H1 (cell line): ENCODE measurements at regions not wholly inside any gene's neighbourhood (a gene's known extent, or its start where the extent isn't known, plus 50 kb on each side); places are given as distances from the start of the nearest gene placed in this dataset.

ENCODE experiments used
- CTCF ChIA-PET: fragments of 300-600 bp; sonication (Branson Sonifier 250); formaldehyde crosslinking; loops from one replicate; lab custom pipeline; 2021; ENCODE audit not compliant: partially characterized antibody; lab: Charles Lee
- POLR2A ChIA-PET: fragments of 300-600 bp; sonication (Branson Sonifier 250); formaldehyde crosslinking; loops from one replicate; lab custom pipeline; 2021; ENCODE audit warnings: inconsistent platforms; ENCODE audit not compliant: partially characterized antibody; lab: Charles Lee
- DNase-seq, 2 experiments: peaks; one replicate each; pipeline versions ENCODE4 v3.0.0 to v3.0.0-alpha.2; 2010 to 2022; ENCODE audit warnings: low spot score in 2 of 2, low read depth in 1 of 2, mixed read lengths in 1 of 2
- FAIRE-seq: peaks from 2 replicates; lab custom pipeline; 2011; peaks lifted over from hg19 to GRCh38; lab: Jason Lieb, UNC
- H2AFZ ChIP-seq: 2 replicates; pipeline ENCODE4 v1.8.1; 2012; ENCODE audit warnings: low read length, inconsistent platforms
- H2AK5ac ChIP-seq: 2 replicates; pipeline ENCODE4 v1.6.1; 2013; ENCODE audit warnings: low read depth, low read length
- H2BK120ac ChIP-seq: replicated peaks from 2 replicates; pipeline ENCODE3; 2013; ENCODE audit warnings: low read depth, low read length, inconsistent platforms
- H2BK12ac ChIP-seq: 2 replicates; pipeline ENCODE4 v1.6.1; 2013; ENCODE audit warnings: low read depth, low read length
- H2BK15ac ChIP-seq: 2 replicates; pipeline ENCODE4 v1.6.1; 2013; ENCODE audit warnings: low read length
- H2BK20ac ChIP-seq: 2 replicates; pipeline ENCODE4 v1.6.1; 2013; ENCODE audit warnings: low read length
- H2BK5ac ChIP-seq: 2 replicates; pipeline ENCODE4 v1.6.1; 2013; ENCODE audit warnings: low read depth, low read length
- H3K14ac ChIP-seq: 2 replicates; pipeline ENCODE4 v1.6.1; 2013; ENCODE audit warnings: inconsistent platforms; ENCODE audit not compliant: insufficient read length
- H3K18ac ChIP-seq: 2 replicates; pipeline ENCODE4 v1.6.1; 2013; ENCODE audit warnings: low read length; ENCODE audit errors: extremely low read depth
- H3K23ac ChIP-seq: 2 replicates; pipeline ENCODE4 v1.6.1; 2013; ENCODE audit warnings: inconsistent platforms; ENCODE audit not compliant: insufficient read length
- H3K23me2 ChIP-seq: 2 replicates; pipeline ENCODE4 v1.6.1; 2013; ENCODE audit warnings: low read depth, low read length
- H3K27ac ChIP-seq: 2 replicates; pipeline ENCODE4 v1.6.1; 2011; ENCODE audit warnings: low read depth, low read length, inconsistent platforms
- H3K27me3 ChIP-seq, 4 experiments: replicated peaks in 1 of 4; 1 replicate in 1 of 4; 2 replicates in 3 of 4; pipeline versions ENCODE4 v1.6.1 to v1.8.1; 2011 to 2013; ENCODE audit warnings: low read length in 3 of 4, mild to moderate bottlenecking in 3 of 4, inconsistent platforms in 2 of 4, mixed read lengths in 2 of 4, moderate library complexity in 1 of 4; ENCODE audit not compliant: control insufficient read depth in 3 of 4, insufficient read depth in 3 of 4; ENCODE audit errors: extremely low read depth in 1 of 4
- H3K36me3 ChIP-seq, 4 experiments: 2 replicates each; pipeline versions ENCODE4 v1.6.1 to v1.8.1; 2011 to 2013; ENCODE audit warnings: mild to moderate bottlenecking in 4 of 4, low read length in 3 of 4, moderate library complexity in 2 of 4, control low read depth in 1 of 4, inconsistent platforms in 1 of 4; ENCODE audit not compliant: insufficient read depth in 4 of 4, control insufficient read depth in 2 of 4
- H3K4ac ChIP-seq: replicated peaks from 2 replicates; pipeline ENCODE3; 2013; ENCODE audit warnings: low read length, low read depth, mixed read lengths, inconsistent platforms; ENCODE audit not compliant: insufficient read length
- H3K4me1 ChIP-seq, 4 experiments: replicated peaks in 1 of 4; 1 replicate in 1 of 4; 2 replicates in 3 of 4; pipeline versions ENCODE4 v1.6.1 to v1.8.1; 2011 to 2013; ENCODE audit warnings: low read length in 3 of 4, inconsistent platforms in 2 of 4, mixed read lengths in 1 of 4; ENCODE audit not compliant: insufficient read depth in 4 of 4, control insufficient read depth in 3 of 4
- H3K4me2 ChIP-seq, 2 experiments: 2 replicates each; pipeline versions ENCODE4 v1.6.1 to v1.8.1; 2011 to 2013; ENCODE audit warnings: low read depth in 2 of 2, low read length in 2 of 2, control low read depth in 1 of 2, inconsistent platforms in 1 of 2, mild to moderate bottlenecking in 1 of 2; ENCODE audit not compliant: insufficient read depth in 1 of 2
- H3K4me3 ChIP-seq, 4 experiments: fragments of 200-600, 300-600 bp in 1 of 4; sonication (generic), shearing (Covaris generic), sonication (Bioruptor Twin) in 1 of 4; 2 replicates each; pipeline versions ENCODE4 v1.5.1 to v1.8.1; 2011 to 2016; ENCODE audit warnings: low read length in 4 of 4, low read depth in 3 of 4, control low read depth in 2 of 4, inconsistent platforms in 2 of 4, mild to moderate bottlenecking in 2 of 4, mixed read lengths in 1 of 4, moderate library complexity in 1 of 4; ENCODE audit not compliant: insufficient read depth in 2 of 4; ENCODE audit errors: extremely low read depth in 1 of 4
- H3K56ac ChIP-seq: replicated peaks from 2 replicates; pipeline ENCODE3; 2013; ENCODE audit warnings: low read depth, mild to moderate bottlenecking, mixed read lengths, low read length, inconsistent platforms; ENCODE audit not compliant: insufficient read length
- H3K79me1 ChIP-seq: 2 replicates; pipeline ENCODE4 v1.6.1; 2013; ENCODE audit warnings: low read depth, low read length, control low read depth
- H3K79me2 ChIP-seq, 2 experiments: 2 replicates each; pipeline versions ENCODE4 v1.6.1 to v1.8.1; 2012 to 2013; ENCODE audit warnings: low read length in 2 of 2, mild to moderate bottlenecking in 2 of 2, inconsistent platforms in 1 of 2; ENCODE audit not compliant: insufficient read depth in 2 of 2, control insufficient read depth in 1 of 2
- H3K9ac ChIP-seq, 4 experiments: replicated peaks in 1 of 4; 1 replicate in 1 of 4; 2 replicates in 3 of 4; pipeline versions ENCODE4 v1.6.1 to v1.8.1; 2011 to 2013; ENCODE audit warnings: low read depth in 3 of 4, low read length in 3 of 4, control low read depth in 2 of 4, mild to moderate bottlenecking in 2 of 4, moderate library complexity in 2 of 4, inconsistent platforms in 1 of 4; ENCODE audit errors: extremely low read depth in 1 of 4
- H3K9me3 ChIP-seq, 2 experiments: 2 replicates each; pipeline versions ENCODE4 v1.6.1 to v1.8.1; 2012 to 2013; ENCODE audit warnings: mild to moderate bottlenecking in 2 of 2, moderate library complexity in 2 of 2, control low read depth in 1 of 2, inconsistent platforms in 1 of 2, low read depth in 1 of 2, low read length in 1 of 2, mixed read lengths in 1 of 2; ENCODE audit not compliant: insufficient read depth in 2 of 2
- H4K20me1 ChIP-seq, 2 experiments: replicated peaks in 1 of 2; 2 replicates each; pipeline versions ENCODE3 to v1.8.1; 2011 to 2013; ENCODE audit warnings: inconsistent platforms in 2 of 2, low read length in 2 of 2, mild to moderate bottlenecking in 1 of 2; ENCODE audit not compliant: insufficient read depth in 2 of 2, control insufficient read depth in 1 of 2
- H4K5ac ChIP-seq: 2 replicates; pipeline ENCODE4 v1.6.1; 2013; ENCODE audit warnings: low read length, low read depth, mixed read lengths, inconsistent platforms; ENCODE audit not compliant: insufficient read length
- H4K8ac ChIP-seq: 2 replicates; pipeline ENCODE4 v1.8.0; 2013; ENCODE audit warnings: mild to moderate bottlenecking, moderate library complexity, low read length, inconsistent platforms; ENCODE audit not compliant: insufficient read depth; ENCODE audit errors: extremely low read depth
- H4K91ac ChIP-seq: replicated peaks from 2 replicates; pipeline ENCODE3; 2013; ENCODE audit warnings: low read length, mixed read lengths, inconsistent platforms; ENCODE audit not compliant: insufficient read length
- CEBPB ChIP-seq: IDR thresholded peaks from 2 replicates; pipeline ENCODE4 v1.6.1; 2012; ENCODE audit warnings: low read depth, low read length
- HDAC2 ChIP-seq, 2 experiments: fragments of 300-600 bp in 1 of 2; sonication (generic) in 1 of 2; IDR thresholded peaks; 2 replicates each; pipeline ENCODE4 v1.6.1; 2011 to 2012; ENCODE audit warnings: low read depth in 2 of 2, low read length in 2 of 2, mild to moderate bottlenecking in 2 of 2, moderate library complexity in 2 of 2, borderline replicate concordance in 1 of 2, inconsistent platforms in 1 of 2
- KDM4A ChIP-seq: IDR thresholded peaks from one replicate; pipeline ENCODE4 v1.7.1; 2012; ENCODE audit warnings: low read depth, mild to moderate bottlenecking, moderate library complexity, low read length, inconsistent platforms; ENCODE audit not compliant: severe bottlenecking
- NANOG ChIP-seq: IDR thresholded peaks from 2 replicates; pipeline ENCODE4 v1.6.1; 2011; ENCODE audit warnings: low read length, low read depth, mild to moderate bottlenecking, inconsistent platforms; ENCODE audit not compliant: insufficient read depth, poor library complexity, severe bottlenecking
- POLR2A ChIP-seq, 2 experiments: IDR thresholded peaks; 1 replicate in 1 of 2; 2 replicates in 1 of 2; pipeline ENCODE4 v1.6.1; 2011; ENCODE audit warnings: low read depth in 2 of 2, low read length in 2 of 2, mild to moderate bottlenecking in 2 of 2; ENCODE audit errors: control extremely low read depth in 1 of 2
- SIN3A ChIP-seq, 2 experiments: IDR thresholded peaks in 1 of 2; conservative IDR thresholded peaks in 1 of 2; 2 replicates each; pipeline ENCODE4 v1.6.1; 2011 to 2012; ENCODE audit warnings: low read length in 2 of 2, improper control_type of control experiment in 1 of 2, low read depth in 1 of 2, mild to moderate bottlenecking in 1 of 2
- SUZ12 ChIP-seq: fragments of 200-600 bp; sonication (generic); IDR thresholded peaks from 2 replicates; pipeline ENCODE4 v1.6.1; 2012; ENCODE audit warnings: mild to moderate bottlenecking, inconsistent platforms, low read length, moderate library complexity, mixed read lengths
- WGBS, 2 experiments: shearing (Covaris generic) in 1 of 2; methylation state at CpG; one replicate each; pipeline versions ENCODE4 v1.1.6 to v1.1.7; 2013 to 2015; ENCODE audit warnings: low lambda C conversion rate in 2 of 2, mixed read lengths in 2 of 2, inconsistent platforms in 1 of 2, low coverage in 1 of 2, missing lambda C conversion rate in 1 of 2; ENCODE audit not compliant: insufficient replicate concordance in 2 of 2, insufficient coverage in 1 of 2, insufficient read length in 1 of 2; ENCODE audit errors: extremely low coverage in 1 of 2, missing lambda C conversion rate in 1 of 2; 5-methylcytosine and 5-hydroxymethylcytosine counted together

DNA sequence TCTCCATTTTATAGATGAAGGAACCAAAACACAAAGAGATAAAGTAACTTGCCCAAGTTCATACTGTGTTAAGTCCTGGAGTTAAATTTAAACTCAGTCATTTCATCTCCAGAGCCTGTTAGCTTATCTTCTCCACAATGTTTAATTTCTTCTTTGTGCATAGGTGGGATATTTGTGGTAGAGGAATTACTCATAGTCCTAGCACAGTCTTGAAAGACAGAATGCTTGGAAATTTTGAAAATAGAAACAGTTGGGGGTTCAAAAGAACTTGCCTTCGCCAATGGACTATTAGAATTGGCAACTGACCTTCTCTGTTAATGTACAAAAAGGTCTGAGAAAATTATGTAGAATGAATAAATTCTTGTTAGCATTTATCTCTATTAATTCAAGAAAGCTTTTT lies 832.0 kb upstream of the PRMT6 start:
- H2AFZ ChIP-seq = no peak overlapping the region
- no peaks in the 10 kb centered on the region for H3K79me2 ChIP-seq
- H2BK5ac ChIP-seq = no peak overlapping the region
- H3K4me1 ChIP-seq = no peaks in the 10 kb centered on the region
- H3K4me3 ChIP-seq = no peak overlapping the region
- H3K27me3 ChIP-seq = no peaks in the 10 kb centered on the region
- H2BK12ac ChIP-seq = no peak overlapping the region
- H3K27ac ChIP-seq = no peak overlapping the region
- H2BK120ac ChIP-seq = no peak overlapping the region
- no peak overlapping the region for H3K56ac ChIP-seq
- no peak overlapping the region for H4K5ac ChIP-seq
- no peak overlapping the region for H2BK20ac ChIP-seq
- no peak overlapping the region for H2AK5ac ChIP-seq
- H3K23me2 ChIP-seq = no peaks in the 10 kb centered on the region
- WGBS, 2 experiments = 100% methylated on average over 1 of the region's 1 CpG; no CpG with 5 or more reads in 1 of the 2 experiments
- DNase-seq (no peak), FAIRE-seq (no peak)
- TF ChIP-seq HDAC2 (IDR thresholded peaks at IDR 0.05; ENCODE audit: borderline replicate concordance in 1 of 2, low read depth in 2 of 2, low read length in 2 of 2) (no peak), KDM4A (no peak), CEBPB (no peak), SIN3A (conservative IDR thresholded peaks at IDR 0.05 in 1 of 2, IDR thresholded peaks at IDR 0.05 in 1 of 2; ENCODE audit: low read depth in 1 of 2, low read length in 2 of 2) (no peak), POLR2A (IDR thresholded peaks at IDR 0.05; ENCODE audit: control extremely low read depth in 1 of 2, low read depth in 2 of 2, low read length in 2 of 2) (no peak), NANOG (no peak), SUZ12 (no peak)
- no peak overlapping the region for H3K23ac ChIP-seq
- no peak overlapping the region for H2BK15ac ChIP-seq
- H3K14ac ChIP-seq = no peak overlapping the region
- H4K20me1 ChIP-seq = no peaks in the 10 kb centered on the region
- H3K4ac ChIP-seq = no peak overlapping the region
- CTCF ChIA-PET = no interaction called here
- H3K9me3 ChIP-seq = no peaks in the 10 kb centered on the region
- POLR2A ChIA-PET = no interaction called here
- no peaks in the 10 kb centered on the region for H3K36me3 ChIP-seq
- no peaks in the 10 kb centered on the region for H3K79me1 ChIP-seq
- H3K9ac ChIP-seq = no peak overlapping the region
- no peak overlapping the region for H3K4me2 ChIP-seq
- H4K91ac ChIP-seq = no peak overlapping the region
- no peak overlapping the region for H4K8ac ChIP-seq
- H3K18ac ChIP-seq = no peak overlapping the region
